DOHH2 (cell line): ENCODE measurements at regions not wholly inside any gene's neighbourhood (a gene's known extent, or its start where the extent isn't known, plus 50 kb on each side); places are given as distances from the start of the nearest gene placed in this dataset.

Experiments used
- H3F3A ChIP-seq: fragments of 200-600 bp; sonication (generic), shearing (Covaris generic); 2 replicates; pipeline ENCODE4 v1.6.0; 2016; ENCODE audit warnings: antibody characterized with exemption, mild to moderate bottlenecking; ENCODE audit not compliant: control insufficient read depth, insufficient read depth
- H3K27ac ChIP-seq: fragments of 200-600 bp; sonication (generic); 2 replicates; pipeline ENCODE4 v1.5.1; 2014; ENCODE audit warnings: low read depth, mild to moderate bottlenecking, low read length, moderate library complexity
- H3K27me3 ChIP-seq: fragments of 200-600 bp; sonication (generic); 2 replicates; pipeline ENCODE4 v1.6.1; 2014; ENCODE audit warnings: mild to moderate bottlenecking, low read length, mixed read lengths; ENCODE audit not compliant: control insufficient read depth
- H3K36me3 ChIP-seq: fragments of 200-600 bp; sonication (generic); 2 replicates; pipeline ENCODE4 v1.6.1; 2014; ENCODE audit warnings: mild to moderate bottlenecking, low read length, moderate library complexity, mixed read lengths; ENCODE audit not compliant: control insufficient read depth
- H3K4me1 ChIP-seq: fragments of 200-600 bp; sonication (generic); 2 replicates; pipeline ENCODE4 v1.6.1; 2014; ENCODE audit warnings: mild to moderate bottlenecking, low read length, mixed read lengths; ENCODE audit not compliant: control insufficient read depth
- H3K4me2 ChIP-seq: fragments of 200-600 bp; sonication (generic); 2 replicates; pipeline ENCODE4 v1.6.0; 2014; ENCODE audit warnings: mild to moderate bottlenecking, low read length, moderate library complexity
- H3K4me3 ChIP-seq: fragments of 200-600 bp; sonication (generic); 2 replicates; pipeline ENCODE4 v1.5.1; 2014; ENCODE audit warnings: mild to moderate bottlenecking, low read length, mixed read lengths
- H3K79me2 ChIP-seq: fragments of 200-600 bp; sonication (generic); 2 replicates; pipeline ENCODE4 v1.6.1; 2014; ENCODE audit warnings: mild to moderate bottlenecking, low read length, mixed read lengths; ENCODE audit not compliant: control insufficient read depth
- H3K9me2 ChIP-seq: fragments of 200-600 bp; sonication (generic); replicated peaks from 2 replicates; pipeline ENCODE4 v1.6.1; 2014; ENCODE audit warnings: mild to moderate bottlenecking, low read length, mixed read lengths; ENCODE audit not compliant: control insufficient read depth
- H3K9me3 ChIP-seq: fragments of 200-600 bp; sonication (generic); 2 replicates; pipeline ENCODE4 v1.6.1; 2014; ENCODE audit warnings: antibody characterized with exemption, low read length, mixed read lengths; ENCODE audit not compliant: control insufficient read depth, insufficient read depth
- H4K20me1 ChIP-seq: fragments of 200-600 bp; sonication (generic); 2 replicates; pipeline ENCODE4 v1.6.0; 2014; ENCODE audit warnings: low read depth, mild to moderate bottlenecking, antibody characterized with exemption, low read length, moderate library complexity; ENCODE audit not compliant: control insufficient read depth, insufficient read depth
- EZH2phosphoT487 ChIP-seq: fragments of 200-600 bp; sonication (generic); IDR thresholded peaks from 2 replicates; pipeline ENCODE4 v1.6.1; 2017; ENCODE audit warnings: borderline replicate concordance, mild to moderate bottlenecking, antibody characterized with exemption, low read length, moderate library complexity, mixed read lengths
- TF ChIP-seq, protein P1 (sequence below): fragments of 200-600 bp; sonication (generic); IDR thresholded peaks from one replicate; pipeline ENCODE4 v1.5.1; 2014; ENCODE audit warnings: antibody characterized with exemption, mild to moderate bottlenecking, low read depth, low read length; ENCODE audit not compliant: poor library complexity, severe bottlenecking

DNA sequence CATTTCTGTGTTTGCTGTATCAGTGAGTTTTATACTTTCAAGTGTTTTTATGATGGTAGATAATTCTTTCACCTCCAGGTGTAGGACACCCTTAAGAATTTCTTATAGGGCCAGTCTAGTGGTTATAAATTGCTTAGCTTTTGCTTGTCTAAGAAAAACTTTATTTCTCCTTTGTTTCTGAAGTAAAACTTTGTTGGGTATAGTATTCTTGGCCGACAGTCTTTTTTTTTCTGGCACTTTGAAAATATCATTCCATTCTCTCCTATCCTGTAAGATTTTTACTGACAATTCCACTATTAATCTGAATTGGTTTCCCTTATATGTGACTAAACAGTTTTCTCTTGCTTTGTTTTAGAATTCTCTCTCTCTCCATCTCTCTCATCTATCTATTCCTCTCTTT lies 118.7 kb upstream of the LRRTM4 start:
- H3K4me1 ChIP-seq: no peaks in the 10 kb centered on the region
- no peak overlapping the region for H3K27ac ChIP-seq
- no peaks in the 10 kb centered on the region for H3F3A ChIP-seq
- no peaks in the 10 kb centered on the region for H3K27me3 ChIP-seq
- no peak overlapping the region for H3K4me3 ChIP-seq
- TF ChIP-seq EZH2phosphoT487: no peak
- TF ChIP-seq, protein P1, sequence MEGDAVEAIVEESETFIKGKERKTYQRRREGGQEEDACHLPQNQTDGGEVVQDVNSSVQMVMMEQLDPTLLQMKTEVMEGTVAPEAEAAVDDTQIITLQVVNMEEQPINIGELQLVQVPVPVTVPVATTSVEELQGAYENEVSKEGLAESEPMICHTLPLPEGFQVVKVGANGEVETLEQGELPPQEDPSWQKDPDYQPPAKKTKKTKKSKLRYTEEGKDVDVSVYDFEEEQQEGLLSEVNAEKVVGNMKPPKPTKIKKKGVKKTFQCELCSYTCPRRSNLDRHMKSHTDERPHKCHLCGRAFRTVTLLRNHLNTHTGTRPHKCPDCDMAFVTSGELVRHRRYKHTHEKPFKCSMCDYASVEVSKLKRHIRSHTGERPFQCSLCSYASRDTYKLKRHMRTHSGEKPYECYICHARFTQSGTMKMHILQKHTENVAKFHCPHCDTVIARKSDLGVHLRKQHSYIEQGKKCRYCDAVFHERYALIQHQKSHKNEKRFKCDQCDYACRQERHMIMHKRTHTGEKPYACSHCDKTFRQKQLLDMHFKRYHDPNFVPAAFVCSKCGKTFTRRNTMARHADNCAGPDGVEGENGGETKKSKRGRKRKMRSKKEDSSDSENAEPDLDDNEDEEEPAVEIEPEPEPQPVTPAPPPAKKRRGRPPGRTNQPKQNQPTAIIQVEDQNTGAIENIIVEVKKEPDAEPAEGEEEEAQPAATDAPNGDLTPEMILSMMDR: no peak
- no peaks in the 10 kb centered on the region for H3K9me2 ChIP-seq
- H3K4me2 ChIP-seq: no peak overlapping the region
- no peaks in the 10 kb centered on the region for H3K79me2 ChIP-seq
- no peaks in the 10 kb centered on the region for H3K36me3 ChIP-seq
- no peaks in the 10 kb centered on the region for H4K20me1 ChIP-seq
- no peaks in the 10 kb centered on the region for H3K9me3 ChIP-seq

DNA sequence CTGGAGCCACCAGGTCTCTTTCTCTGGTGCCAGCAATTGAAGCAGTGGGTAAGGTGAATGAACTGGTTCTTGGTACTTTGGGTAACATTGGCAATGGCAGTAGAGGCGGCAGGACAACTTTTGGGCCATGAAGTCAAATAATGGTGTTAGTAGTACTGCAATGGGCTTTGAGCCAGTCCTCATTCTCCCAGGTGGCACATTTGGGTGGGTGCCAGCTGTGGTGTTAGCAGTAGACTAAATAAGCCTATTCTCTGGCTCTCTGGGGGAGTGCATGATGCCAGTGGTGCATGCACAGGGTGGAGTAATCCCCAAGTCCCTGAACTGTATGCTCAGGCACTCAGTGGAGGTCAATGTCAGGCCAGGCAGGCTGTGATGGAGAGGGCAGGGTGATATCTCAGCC lies 120.2 kb upstream of the LRRTM4 start:
- H3K4me2 ChIP-seq: no peak overlapping the region
- H3K9me2 ChIP-seq: no peaks in the 10 kb centered on the region
- no peaks in the 10 kb centered on the region for H3K36me3 ChIP-seq
- no peak for TF ChIP-seq EZH2phosphoT487
- TF ChIP-seq, protein P1: no peak
- no peaks in the 10 kb centered on the region for H3K9me3 ChIP-seq
- H4K20me1 ChIP-seq: no peaks in the 10 kb centered on the region
- no peaks in the 10 kb centered on the region for H3K79me2 ChIP-seq
- no peaks in the 10 kb centered on the region for H3K27me3 ChIP-seq
- no peaks in the 10 kb centered on the region for H3K4me1 ChIP-seq
- no peaks in the 10 kb centered on the region for H3F3A ChIP-seq
- no peak overlapping the region for H3K27ac ChIP-seq
- H3K4me3 ChIP-seq: no peak overlapping the region

DNA sequence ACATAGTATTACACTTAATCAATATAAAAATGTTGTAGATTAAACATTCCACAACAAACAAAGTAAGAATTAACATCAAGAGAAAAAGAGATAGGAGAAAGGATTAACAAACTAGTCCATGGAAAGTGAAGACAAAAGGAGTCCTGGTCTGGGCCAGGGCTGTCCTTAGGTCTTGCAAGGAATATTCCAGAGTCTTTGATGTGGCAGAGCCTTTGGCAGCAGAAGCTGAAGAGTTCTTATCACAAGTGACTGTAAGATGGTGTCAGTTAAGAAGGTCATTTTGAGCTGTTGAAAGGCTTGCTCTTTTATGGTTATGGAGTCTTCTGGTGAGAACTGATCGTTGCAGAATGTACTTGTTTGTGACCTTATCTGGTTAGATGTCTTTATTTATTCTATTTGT lies 127.7 kb upstream of the LRRTM4 start:
- no peaks in the 10 kb centered on the region for H3K4me1 ChIP-seq
- H3F3A ChIP-seq: no peaks in the 10 kb centered on the region
- no peak overlapping the region for H3K4me2 ChIP-seq
- no peak overlapping the region for H3K27ac ChIP-seq
- H3K79me2 ChIP-seq: no peaks in the 10 kb centered on the region
- H3K36me3 ChIP-seq: no peaks in the 10 kb centered on the region
- H3K9me2 ChIP-seq: no peaks in the 10 kb centered on the region
- no peaks in the 10 kb centered on the region for H3K27me3 ChIP-seq
- no peak for TF ChIP-seq EZH2phosphoT487
- TF ChIP-seq, protein P1: no peak
- H3K4me3 ChIP-seq: no peak overlapping the region
- H3K9me3 ChIP-seq: no peaks in the 10 kb centered on the region
- no peaks in the 10 kb centered on the region for H4K20me1 ChIP-seq

DNA sequence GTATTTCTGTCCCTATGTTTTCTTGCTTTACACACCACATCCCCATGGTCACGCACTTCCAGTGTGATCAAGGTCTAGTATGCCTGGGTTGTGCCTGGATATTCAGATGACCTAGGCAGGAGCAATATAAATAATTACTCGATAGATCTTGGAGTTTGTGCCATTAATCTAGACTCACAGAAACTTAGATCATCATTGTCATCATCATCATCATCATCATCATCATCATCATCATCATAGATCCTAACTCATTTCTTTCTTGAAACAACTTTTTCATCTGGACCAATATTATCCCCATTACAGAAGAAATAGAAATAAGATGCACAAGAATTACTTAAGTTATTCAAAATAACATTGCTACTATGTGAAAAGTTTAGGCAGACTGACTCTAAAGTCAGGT lies 130.3 kb upstream of the LRRTM4 start:
- Histone ChIP-seq H3K27ac (no peak overlapping the region), H3K4me2 (no peak overlapping the region), H3K79me2 (no peaks in the 10 kb centered on the region), H3K4me1 (no peaks in the 10 kb centered on the region), H3K36me3 (no peaks in the 10 kb centered on the region), H4K20me1 (no peaks in the 10 kb centered on the region), H3K9me3 (no peaks in the 10 kb centered on the region), H3K4me3 (no peak overlapping the region), H3K27me3 (no peaks in the 10 kb centered on the region), H3K9me2 (no peaks in the 10 kb centered on the region), H3F3A (no peaks in the 10 kb centered on the region)
- TF ChIP-seq, protein P1: no peak
- no peak for TF ChIP-seq EZH2phosphoT487
